ENCODE measurements at regions not wholly inside any gene's neighbourhood (a gene's known extent, or its start where the extent isn't known, plus 50 kb on each side); places are given as distances from the start of the nearest gene placed in this dataset.
"Not testable (repeated sequence)": the region's sequence is repeated elsewhere in the genome, so short reads cannot be mapped to it uniquely, and the experiment has no call there.

DNA sequence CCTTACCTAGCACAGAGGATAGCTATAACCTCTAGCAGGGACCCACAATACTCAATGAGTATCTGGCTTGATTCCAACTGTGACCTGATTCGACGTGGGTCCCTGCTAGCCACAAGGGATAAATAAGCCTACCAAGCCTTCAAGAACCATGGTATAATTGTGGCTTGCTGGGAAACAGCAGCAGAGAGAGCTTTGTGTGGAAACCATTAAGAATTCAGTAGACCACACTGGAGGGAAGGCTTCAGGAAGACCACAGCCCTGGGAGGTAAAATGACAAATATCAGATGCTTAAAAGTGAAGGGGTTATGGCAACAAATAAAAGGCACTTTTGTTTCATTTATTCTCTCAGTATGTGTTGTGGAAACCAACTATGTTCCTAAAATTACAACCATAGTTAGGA, 82.6 kb upstream of the WIPF1 start:
- DNase-seq (ENCODE audit: low read depth in 1 of 2, low spot score in 1 of 2): no peak
- TF ChIP-seq, protein P1, sequence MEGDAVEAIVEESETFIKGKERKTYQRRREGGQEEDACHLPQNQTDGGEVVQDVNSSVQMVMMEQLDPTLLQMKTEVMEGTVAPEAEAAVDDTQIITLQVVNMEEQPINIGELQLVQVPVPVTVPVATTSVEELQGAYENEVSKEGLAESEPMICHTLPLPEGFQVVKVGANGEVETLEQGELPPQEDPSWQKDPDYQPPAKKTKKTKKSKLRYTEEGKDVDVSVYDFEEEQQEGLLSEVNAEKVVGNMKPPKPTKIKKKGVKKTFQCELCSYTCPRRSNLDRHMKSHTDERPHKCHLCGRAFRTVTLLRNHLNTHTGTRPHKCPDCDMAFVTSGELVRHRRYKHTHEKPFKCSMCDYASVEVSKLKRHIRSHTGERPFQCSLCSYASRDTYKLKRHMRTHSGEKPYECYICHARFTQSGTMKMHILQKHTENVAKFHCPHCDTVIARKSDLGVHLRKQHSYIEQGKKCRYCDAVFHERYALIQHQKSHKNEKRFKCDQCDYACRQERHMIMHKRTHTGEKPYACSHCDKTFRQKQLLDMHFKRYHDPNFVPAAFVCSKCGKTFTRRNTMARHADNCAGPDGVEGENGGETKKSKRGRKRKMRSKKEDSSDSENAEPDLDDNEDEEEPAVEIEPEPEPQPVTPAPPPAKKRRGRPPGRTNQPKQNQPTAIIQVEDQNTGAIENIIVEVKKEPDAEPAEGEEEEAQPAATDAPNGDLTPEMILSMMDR (IDR thresholded peaks at IDR 0.05; ENCODE audit: insufficient read depth, low read length): no peak
- TF ChIP-seq REST (IDR thresholded peaks at IDR 0.05; ENCODE audit: insufficient replicate concordance, low read depth): no peak
- H3K4me3 ChIP-seq (replicated peaks; ENCODE audit: insufficient read depth, low read length): no peak overlapping the region
- H3K27ac ChIP-seq (replicated peaks): no peak overlapping the region
- H3K27me3 ChIP-seq (ENCODE audit: insufficient read depth, poor library complexity, severe bottlenecking): no peaks in the 10 kb centered on the region

DNA sequence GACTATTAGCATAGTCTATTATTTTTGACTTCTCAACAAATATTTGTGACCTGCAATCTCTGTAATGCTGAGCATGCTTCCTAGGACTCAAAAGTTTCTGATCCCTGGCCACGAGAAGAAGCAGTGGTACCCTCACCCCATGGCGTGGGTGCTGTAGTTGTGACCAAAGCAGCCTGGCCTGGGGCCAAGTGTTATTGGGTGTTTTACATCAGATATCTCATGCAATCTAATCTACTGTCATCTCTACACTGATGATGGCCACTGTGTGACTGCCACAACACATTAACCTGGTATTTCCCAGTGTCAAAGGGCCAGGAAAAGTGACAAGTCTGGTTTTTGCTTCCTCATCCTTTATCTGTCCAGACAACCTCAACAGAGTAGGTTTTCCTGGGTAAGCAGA, 80.8 kb upstream of the WIPF1 start:
- no peak for TF ChIP-seq REST (IDR thresholded peaks at IDR 0.05; ENCODE audit: insufficient replicate concordance, low read depth)
- Histone ChIP-seq H3K4me3 (replicated peaks; ENCODE audit: insufficient read depth, low read length) (no peak overlapping the region), H3K27me3 (ENCODE audit: insufficient read depth, poor library complexity, severe bottlenecking) (no peaks in the 10 kb centered on the region), H3K27ac (replicated peaks) (no peak overlapping the region)
- no peak for DNase-seq (ENCODE audit: low read depth in 1 of 2, low spot score in 1 of 2)

DNA sequence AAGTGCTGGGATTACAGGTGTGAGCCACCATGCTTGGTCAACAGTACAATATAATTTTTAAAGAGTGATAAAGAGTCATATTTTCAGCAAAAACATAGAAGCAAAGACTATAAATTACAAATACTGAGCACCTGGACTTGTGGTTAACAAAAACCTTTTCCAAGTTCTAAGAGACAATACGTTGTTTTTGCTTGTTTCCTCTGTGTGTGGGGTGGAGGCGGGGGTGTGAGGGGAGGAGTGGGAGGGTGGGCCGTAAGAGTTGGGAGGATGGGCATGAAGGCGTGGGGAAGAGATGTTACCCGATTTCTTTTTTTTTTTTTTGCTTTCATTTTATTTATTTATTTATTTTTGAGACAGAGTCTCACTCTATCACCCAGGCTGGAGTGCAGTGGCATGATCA, 78.0 kb upstream of the WIPF1 start:
- no peak for TF ChIP-seq POLR2AphosphoS5 (IDR thresholded peaks at IDR 0.05; ENCODE audit: low read depth)
- no peak for TF ChIP-seq SPI1 (IDR thresholded peaks at IDR 0.05; ENCODE audit: borderline replicate concordance, low read depth)
- Histone ChIP-seq H3K4me3 (replicated peaks; ENCODE audit: insufficient read depth, low read length) (no peak overlapping the region), H3K27me3 (ENCODE audit: insufficient read depth, poor library complexity, severe bottlenecking) (no peaks in the 10 kb centered on the region), H3K27ac (replicated peaks) (no peak overlapping the region)
- DNase-seq (ENCODE audit: low read depth in 1 of 2, low spot score in 1 of 2): no peak

DNA sequence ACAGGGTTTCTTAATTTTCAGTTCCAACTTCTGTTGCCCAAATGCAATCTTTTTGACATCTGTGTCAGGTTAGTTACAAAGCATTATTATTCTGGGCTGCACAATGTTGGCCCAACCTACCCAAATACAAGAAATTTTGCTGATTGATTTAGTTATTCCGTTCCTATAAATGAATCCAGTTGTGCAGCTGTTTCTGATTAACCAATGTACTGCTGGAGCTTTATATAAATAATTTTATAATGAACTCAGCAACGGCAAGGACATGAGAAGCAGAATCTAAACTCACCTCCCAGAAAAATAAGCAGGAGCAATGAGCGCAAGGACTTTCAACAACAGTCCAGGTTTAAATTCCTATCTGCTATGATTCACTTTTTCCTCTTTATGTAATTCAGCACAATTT, 76.3 kb upstream of the WIPF1 start:
- Histone ChIP-seq H3K27ac (replicated peaks) (no peak overlapping the region), H3K4me3 (replicated peaks; ENCODE audit: insufficient read depth, low read length) (no peak overlapping the region), H3K27me3 (ENCODE audit: insufficient read depth, poor library complexity, severe bottlenecking) (no peaks in the 10 kb centered on the region)
- no peak for DNase-seq (ENCODE audit: low read depth in 1 of 2, low spot score in 1 of 2)
- TF ChIP-seq SPI1 (IDR thresholded peaks at IDR 0.05; ENCODE audit: borderline replicate concordance, low read depth): no peak

DNA sequence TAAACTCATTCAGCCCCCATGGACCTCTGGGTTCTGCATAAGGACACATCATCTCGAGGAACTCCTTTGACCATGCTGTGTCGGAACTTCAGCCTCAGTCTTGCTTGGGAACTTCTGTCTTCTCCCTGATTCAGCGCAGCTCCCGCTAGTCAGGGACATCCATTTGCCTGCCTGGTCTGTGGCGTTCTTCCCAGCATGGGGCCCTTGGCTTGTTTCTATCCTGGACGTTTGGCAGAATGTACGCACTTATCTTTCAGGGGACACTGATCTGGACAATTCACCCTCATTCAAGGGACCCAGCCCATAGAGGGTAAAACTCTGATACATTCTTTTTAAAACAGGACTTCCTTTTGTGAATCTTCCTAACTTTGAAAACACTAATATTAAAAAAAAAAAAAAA, 75.8 kb upstream of the WIPF1 start:
- DNase-seq (ENCODE audit: low read depth in 1 of 2, low spot score in 1 of 2): no peak
- H3K27ac ChIP-seq (replicated peaks): no peak overlapping the region
- H3K27me3 ChIP-seq (ENCODE audit: insufficient read depth, poor library complexity, severe bottlenecking): no peaks in the 10 kb centered on the region
- TF ChIP-seq GABPA (IDR thresholded peaks at IDR 0.05; ENCODE audit: low read depth): no peak
- H3K4me3 ChIP-seq (replicated peaks; ENCODE audit: insufficient read depth, low read length): no peak overlapping the region

GRCh38 chr2:174671532-174671931, 73.9 kb upstream of the WIPF1 start:
- DNase-seq (ENCODE audit: low read depth in 1 of 2, low spot score in 1 of 2); H3K27me3 ChIP-seq (ENCODE audit: insufficient read depth, poor library complexity, severe bottlenecking); H3K4me3 ChIP-seq (replicated peaks; ENCODE audit: insufficient read depth, low read length); H3K27ac ChIP-seq (replicated peaks): not testable (repeated sequence)

- DNase-seq (ENCODE audit: low read depth in 1 of 2, low spot score in 1 of 2): no peak
- TF ChIP-seq POLR2AphosphoS5 (IDR thresholded peaks at IDR 0.05; ENCODE audit: low read depth): no peak
- no peak for TF ChIP-seq GABPA (IDR thresholded peaks at IDR 0.05; ENCODE audit: low read depth)
- TF ChIP-seq, protein P1 (IDR thresholded peaks at IDR 0.05; ENCODE audit: insufficient read depth, low read length): no peak
- no peak for TF ChIP-seq SPI1 (IDR thresholded peaks at IDR 0.05; ENCODE audit: borderline replicate concordance, low read depth)
- no peak for TF ChIP-seq REST (IDR thresholded peaks at IDR 0.05; ENCODE audit: insufficient replicate concordance, low read depth)
- no peak overlapping the region for H3K27ac ChIP-seq (replicated peaks)
- no peaks in the 10 kb centered on the region for H3K27me3 ChIP-seq (ENCODE audit: insufficient read depth, poor library complexity, severe bottlenecking)
- no peak overlapping the region for H3K4me3 ChIP-seq (replicated peaks; ENCODE audit: insufficient read depth, low read length)
Measured at GRCh38 chr2:174670446-174670845, 72.8 kb upstream of the WIPF1 start.
